Activated CD4-positive, alpha-beta T cell treated with anti-CD3 and anti-CD28 coated beads for 48 hours (primary cell): ENCODE measurements at regions not wholly inside any gene's neighbourhood (a gene's known extent, or its start where the extent isn't known, plus 50 kb on each side); places are given as distances from the start of the nearest gene placed in this dataset.

Source experiments
- DNase-seq: peaks from one replicate; pipeline ENCODE4 v3.0.0-alpha.2; 2020

DNA sequence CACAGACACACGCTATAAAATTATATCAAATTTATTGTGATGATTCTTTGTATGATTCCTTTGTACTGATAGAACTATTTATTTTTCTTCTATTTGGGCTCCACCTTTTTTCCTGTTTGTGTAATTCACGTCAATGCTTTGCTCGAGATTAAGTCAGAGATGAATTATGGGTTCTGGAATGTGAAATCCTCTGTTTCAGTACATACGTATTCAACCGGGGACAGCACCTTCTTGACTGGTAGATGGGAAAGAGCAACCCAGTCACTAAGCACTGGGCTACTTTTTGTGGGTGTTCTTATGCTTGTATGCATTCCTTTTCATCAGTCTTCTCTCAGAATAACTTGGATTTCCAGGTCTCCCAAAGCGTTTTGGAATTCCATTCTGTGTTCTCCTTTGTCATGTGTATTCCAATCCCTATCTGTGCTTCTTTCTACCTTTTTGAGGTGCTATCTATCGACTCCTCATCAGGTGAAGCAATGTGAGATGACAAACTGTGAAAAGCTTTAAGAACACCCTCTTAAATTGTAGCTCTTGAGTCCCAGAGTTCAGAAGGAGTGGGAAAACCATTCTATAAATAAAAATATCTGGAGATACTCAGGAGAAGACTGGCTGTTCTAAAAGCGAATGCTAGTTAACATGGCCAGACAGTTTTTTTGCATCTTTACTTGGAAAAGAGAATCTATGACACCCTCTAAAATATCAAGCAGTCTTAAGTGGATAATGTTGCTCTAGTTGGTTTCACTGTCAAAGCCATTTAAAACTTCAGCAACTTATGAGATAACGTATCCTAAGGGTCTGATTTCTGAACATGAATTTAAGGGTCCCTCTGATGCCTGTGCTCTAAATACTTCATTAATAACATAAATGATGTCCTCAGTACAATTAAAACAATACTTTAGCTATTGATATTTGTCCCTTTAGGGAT is 197.7 kb upstream of the PREP start:
- no peak for DNase-seq

- no peak for DNase-seq
These were observed 195.4 kb upstream of the PREP start for GRCh38 chr6:105598264-105598663.

- DNase-seq = no peak
These were observed 193.4 kb upstream of the PREP start for GRCh38 chr6:105596284-105596755.

DNA sequence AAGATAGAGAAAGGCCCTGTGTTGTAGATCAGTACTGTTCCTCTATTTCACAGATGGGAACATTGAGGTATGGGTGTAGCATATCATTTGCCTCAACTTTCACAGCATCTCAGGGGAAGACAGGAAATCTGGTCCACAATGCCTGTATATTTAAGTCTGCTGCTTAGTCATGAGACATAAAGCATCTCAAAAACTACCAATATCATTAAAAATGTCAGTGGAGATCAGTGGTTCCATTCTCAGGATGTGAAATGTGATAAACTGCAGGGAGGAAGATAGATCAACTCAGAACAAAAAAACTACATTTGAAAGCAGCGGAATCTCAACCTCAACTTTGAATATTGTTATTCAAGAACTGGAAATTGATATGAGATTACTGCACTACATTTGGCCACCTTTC is 192.9 kb upstream of the PREP start:
- no peak for DNase-seq

GRCh38 chr6:105594821-105595220 is 191.9 kb upstream of the PREP start:
- DNase-seq = no peak

DNA sequence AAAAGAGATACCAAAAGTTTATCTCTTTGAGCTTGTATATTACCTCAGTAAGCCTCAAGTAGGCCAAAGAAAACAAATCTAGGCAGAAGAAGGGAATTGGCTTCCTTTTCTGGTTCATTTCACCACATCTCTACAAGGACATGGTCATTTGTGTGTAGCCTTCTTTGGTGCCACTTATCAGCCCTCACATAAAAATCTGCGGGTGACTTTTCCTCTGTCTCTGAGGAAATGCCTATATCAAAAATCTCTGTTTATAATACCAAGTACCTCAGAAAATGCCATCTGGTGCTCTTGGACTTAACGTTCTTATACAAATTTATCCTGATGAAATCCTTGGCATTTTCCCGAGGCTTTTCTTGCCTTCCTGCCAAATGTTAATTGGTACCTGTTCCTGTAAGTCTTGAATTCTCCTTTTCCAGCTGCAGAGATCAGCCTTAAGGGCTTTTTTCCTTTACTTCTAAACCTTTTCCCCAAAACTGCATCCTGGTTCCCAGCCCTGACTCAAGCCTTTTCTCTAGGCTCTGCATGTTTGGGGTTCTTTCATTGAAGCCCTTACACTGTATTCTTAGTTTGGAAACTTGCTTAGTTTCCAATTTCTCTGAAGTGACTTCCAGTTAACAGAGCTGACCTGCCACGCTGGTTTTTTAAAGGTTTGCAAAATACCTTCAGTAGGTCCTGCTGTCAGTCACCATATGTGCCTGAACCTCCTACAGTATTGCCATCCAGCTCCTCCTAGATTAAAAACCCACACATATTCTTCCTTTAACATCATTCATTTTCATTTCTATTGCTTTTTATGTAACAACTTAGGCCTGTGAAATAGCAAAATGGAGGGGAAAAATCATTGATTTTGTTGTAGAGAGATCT is 191.2 kb upstream of the PREP start:
- no peak for DNase-seq

GRCh38 chr6:105593056-105593690 is 190.3 kb upstream of the PREP start:
- DNase-seq = no peak

DNA sequence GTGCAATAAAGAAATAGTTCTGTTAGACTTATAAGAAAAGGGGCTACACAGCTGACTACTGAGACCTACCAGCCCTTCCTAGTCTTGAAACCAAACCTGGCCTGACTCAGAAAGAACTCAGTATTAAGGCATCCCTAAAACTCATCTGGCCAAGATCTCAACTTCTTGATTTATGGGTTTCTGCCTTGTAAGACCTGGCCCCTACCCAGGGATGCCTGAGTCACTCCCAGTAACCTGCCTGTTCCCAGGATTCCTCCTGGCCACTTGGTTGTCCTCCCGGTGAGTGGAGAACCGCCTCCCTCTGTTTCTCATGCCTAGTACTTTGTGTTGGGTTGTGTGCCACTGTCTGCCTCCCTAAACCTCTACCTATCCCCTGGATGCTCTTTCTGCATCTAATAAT is 189.4 kb upstream of the PREP start:
- no peak for DNase-seq

DNA sequence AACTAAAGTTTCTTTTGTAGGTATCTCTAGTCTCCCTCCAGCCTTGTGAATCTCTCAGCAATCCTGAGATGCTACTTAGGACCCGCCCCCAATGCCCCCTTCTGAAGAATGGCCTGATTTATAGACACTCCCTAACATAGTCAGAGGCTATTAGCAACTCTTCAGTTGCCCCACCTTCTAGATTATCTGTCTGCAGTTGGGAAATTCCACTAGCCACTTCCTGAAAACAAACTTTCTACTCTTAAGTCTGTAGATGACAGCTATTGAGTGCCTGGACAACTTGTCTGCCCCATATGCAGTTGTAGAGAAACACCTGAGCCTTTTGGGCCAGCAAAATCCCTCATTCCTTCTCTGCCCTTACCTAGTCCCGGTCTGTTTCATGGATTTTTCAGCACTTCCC is 188.2 kb upstream of the PREP start:
- no peak for DNase-seq

- no peak for DNase-seq
These were observed 185.3 kb upstream of the PREP start for GRCh38 chr6:105588123-105588710.

GRCh38 chr6:105587349-105588122 is 184.7 kb upstream of the PREP start:
- no peak for DNase-seq

DNA sequence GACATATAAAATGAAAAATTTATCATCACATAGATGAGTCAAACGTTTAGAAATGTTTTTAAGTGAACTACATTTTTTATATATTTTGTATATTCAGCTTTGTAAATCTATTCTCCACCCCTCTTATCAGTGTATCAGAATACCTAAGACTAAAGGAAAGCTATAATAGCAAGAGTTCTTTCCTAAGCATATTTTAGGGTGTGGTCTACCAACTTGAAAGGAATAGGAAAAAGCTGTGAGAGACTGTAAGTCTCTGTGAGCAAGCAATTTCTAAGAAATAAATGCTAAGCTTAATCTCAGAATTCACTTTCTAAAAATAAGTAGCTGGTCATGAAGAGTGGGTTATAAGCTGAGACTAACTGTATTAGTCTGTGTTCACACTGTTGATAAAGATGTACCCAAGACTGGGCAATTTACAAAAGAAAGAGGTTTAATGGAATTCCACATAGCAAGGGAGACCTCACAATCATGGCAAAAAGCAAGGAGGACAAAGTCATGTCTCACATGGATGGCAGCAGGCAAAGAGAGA is 175.4 kb upstream of the PREP start:
- DNase-seq = no peak

DNA sequence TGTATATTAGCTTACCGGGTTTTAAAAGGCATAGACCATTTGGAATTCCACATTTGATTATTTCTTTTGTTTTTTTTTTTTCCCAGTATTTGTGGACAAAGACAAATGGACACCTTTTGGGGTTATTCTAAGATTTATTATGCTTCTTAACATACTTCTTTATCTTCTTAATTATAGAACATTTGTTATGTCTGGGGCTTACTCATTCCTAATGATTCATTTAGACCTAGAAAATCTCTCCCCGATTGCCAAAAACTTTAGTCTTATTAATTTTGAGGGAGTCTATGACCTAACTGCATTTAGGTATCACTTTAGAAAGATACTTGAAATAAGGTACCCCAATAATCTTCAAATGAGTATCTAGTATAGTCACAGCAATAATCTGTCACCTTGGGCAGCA is 170.7 kb upstream of the PREP start:
- DNase-seq = no peak

GRCh38 chr6:105573138-105573537 is 170.3 kb upstream of the PREP start:
- no peak for DNase-seq

GRCh38 chr6:105570416-105570815 is 167.5 kb upstream of the PREP start:
- DNase-seq = no peak

- no peak for DNase-seq
These were observed 166.8 kb upstream of the PREP start for GRCh38 chr6:105569706-105570105.

- DNase-seq = no peak
These were observed 165.9 kb upstream of the PREP start for GRCh38 chr6:105568751-105569150.

GRCh38 chr6:105568142-105568541 is 165.3 kb upstream of the PREP start:
- no peak for DNase-seq

DNA sequence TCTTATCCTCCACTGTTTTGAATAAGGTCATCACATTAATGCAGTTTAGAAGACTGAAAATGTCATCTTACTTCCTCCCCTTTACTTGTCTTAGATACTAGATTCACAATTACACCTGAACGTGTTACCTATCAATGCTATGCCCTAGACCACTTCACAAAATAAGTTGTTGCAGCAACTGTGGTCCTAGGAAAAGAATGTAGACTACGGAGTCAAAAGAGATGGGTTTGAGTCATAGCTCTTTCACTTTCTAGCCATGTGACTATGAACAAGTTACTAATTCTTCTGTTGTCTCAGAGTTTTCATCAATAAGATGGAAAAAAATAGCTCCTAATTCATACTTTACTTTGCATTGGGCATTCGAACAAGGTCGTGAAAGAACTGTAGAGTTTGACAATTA is 164.3 kb upstream of the PREP start:
- no peak for DNase-seq

DNA sequence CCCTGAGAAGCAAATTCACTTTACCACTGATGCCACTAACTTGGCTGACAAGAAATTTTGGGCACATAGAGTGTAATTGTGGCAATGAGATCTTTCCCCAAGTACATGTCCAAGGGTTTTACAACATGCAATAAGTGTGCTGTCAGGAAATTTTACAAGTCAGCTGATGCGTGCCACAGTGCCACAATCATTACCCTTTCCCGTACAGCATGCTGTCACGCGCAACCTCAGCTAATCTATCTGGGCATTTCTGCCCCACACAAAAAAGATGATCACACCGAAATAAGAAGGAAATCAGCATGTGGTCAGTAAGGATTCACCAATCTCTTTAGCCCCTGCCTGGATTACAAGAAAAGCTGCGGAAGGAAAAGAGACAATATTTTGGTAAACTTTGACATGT is 163.6 kb upstream of the PREP start:
- no peak for DNase-seq

GRCh38 chr6:105564121-105564902 is 161.4 kb upstream of the PREP start:
- DNase-seq = no peak
